C4-2B (cell line): ENCODE measurements at regions not wholly inside any gene's neighbourhood (a gene's known extent, or its start where the extent isn't known, plus 50 kb on each side); places are given as distances from the start of the nearest gene placed in this dataset.

Experiments
- ZFX ChIP-seq: fragments of 450-650 bp; IDR thresholded peaks from 2 replicates; pipeline ENCODE4 v1.6.1; 2017
- TF ChIP-seq, protein P1 (sequence below): fragments of 450-650 bp; conservative IDR thresholded peaks from 2 replicates; pipeline ENCODE4 v1.5.1; 2017; ENCODE audit warnings: mild to moderate bottlenecking

DNA sequence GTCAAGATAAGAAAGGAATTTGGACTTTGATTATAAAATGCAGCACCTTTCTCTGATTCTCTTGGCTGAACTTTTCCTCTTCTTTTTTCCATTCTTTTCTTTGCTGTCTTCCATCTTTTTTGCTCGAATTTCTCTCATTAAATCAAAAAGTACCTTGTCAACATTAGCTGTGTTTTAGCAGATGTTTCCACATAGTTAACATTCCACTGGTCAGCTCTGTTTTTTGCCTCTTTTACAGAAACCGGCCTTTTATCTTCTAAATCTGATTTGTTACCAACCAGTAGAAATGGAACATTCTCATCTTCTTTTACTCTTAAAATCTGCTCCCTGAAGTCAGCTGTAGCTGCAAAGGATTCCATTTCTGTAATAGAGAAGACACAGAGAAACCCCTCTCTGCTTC, 71.1 kb upstream of the SYT1 start:
- TF ChIP-seq, protein P1, sequence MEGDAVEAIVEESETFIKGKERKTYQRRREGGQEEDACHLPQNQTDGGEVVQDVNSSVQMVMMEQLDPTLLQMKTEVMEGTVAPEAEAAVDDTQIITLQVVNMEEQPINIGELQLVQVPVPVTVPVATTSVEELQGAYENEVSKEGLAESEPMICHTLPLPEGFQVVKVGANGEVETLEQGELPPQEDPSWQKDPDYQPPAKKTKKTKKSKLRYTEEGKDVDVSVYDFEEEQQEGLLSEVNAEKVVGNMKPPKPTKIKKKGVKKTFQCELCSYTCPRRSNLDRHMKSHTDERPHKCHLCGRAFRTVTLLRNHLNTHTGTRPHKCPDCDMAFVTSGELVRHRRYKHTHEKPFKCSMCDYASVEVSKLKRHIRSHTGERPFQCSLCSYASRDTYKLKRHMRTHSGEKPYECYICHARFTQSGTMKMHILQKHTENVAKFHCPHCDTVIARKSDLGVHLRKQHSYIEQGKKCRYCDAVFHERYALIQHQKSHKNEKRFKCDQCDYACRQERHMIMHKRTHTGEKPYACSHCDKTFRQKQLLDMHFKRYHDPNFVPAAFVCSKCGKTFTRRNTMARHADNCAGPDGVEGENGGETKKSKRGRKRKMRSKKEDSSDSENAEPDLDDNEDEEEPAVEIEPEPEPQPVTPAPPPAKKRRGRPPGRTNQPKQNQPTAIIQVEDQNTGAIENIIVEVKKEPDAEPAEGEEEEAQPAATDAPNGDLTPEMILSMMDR = no peak
- no peak for TF ChIP-seq ZFX
